ENCODE measurements at regions not wholly inside any gene's neighbourhood (a gene's known extent, or its start where the extent isn't known, plus 50 kb on each side); places are given as distances from the start of the nearest gene placed in this dataset.

- H3K4me3 ChIP-seq (ENCODE audit: low read length) = no peak overlapping the region
- DNase-seq (ENCODE audit: low read depth) = no peak
- TF ChIP-seq CTCF (conservative IDR thresholded peaks at IDR 0.05; ENCODE audit: low read length) = no peak
These were observed 51.8 kb upstream of the ANKRD34C start for GRCh38 chr15:79230766-79231165.

- no peak for TF ChIP-seq CTCF (conservative IDR thresholded peaks at IDR 0.05; ENCODE audit: low read length)
- no peak overlapping the region for H3K4me3 ChIP-seq (ENCODE audit: low read length)
- DNase-seq (ENCODE audit: low read depth) = no peak
These were observed 59.7 kb upstream of the ANKRD34C start for GRCh38 chr15:79222808-79223207.

DNA sequence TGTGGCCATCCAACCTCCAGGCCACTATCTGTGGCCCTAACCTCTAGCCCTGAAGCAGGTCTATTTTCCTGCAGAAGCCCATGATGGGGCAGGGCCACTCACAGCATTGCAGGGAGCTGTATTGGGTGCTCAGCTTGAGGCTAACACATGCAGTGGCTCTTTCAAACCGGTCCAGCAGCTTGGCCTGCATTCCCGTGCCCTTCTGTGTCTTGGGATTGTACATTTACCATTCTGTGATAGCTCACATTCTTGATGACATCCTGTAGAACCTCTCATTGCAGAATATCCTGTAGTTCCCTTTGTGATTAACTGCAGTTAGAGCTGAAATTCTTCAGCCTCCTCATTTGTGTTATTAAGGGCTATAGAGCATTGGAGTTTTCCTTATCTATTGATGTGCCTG is 60.8 kb upstream of the ANKRD34C start:
- no peak overlapping the region for H3K4me3 ChIP-seq (ENCODE audit: low read length)
- TF ChIP-seq CTCF (conservative IDR thresholded peaks at IDR 0.05; ENCODE audit: low read length) = no peak
- DNase-seq (ENCODE audit: low read depth) = no peak

DNA sequence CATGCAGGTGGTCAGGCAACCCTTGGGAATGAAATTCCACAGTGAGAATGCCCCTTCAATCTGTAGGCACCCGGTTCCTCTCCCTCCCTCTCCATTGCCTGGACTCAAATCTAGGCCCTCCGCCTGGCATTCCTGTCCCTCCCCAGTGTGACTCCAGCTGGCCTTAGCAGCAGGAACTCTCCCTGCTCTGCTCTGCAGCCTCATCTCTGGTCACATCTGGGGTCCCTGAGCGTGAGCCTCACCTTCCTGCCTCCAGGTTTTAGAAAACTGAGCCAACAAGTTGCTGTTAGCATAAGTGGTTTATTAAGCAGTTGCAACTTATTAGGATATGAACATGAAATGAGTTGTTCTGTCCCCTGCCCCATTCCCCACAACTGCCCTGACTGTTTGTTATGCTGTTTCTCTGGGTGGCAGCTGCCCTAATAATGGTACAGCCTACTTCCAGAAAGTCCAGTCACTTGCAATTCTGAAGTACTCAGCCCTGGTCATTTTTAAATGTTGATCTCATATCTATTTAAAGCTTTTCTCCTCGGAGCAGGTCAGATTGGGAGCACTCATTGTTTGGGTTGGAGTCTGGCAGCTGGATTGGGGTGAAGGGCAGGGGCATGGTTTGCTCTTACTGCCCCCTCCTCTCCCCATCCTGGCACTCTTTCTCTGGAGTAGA is 63.0 kb upstream of the ANKRD34C start:
- DNase-seq (ENCODE audit: low read depth) = no peak
- H3K4me3 ChIP-seq (ENCODE audit: low read length) = no peak overlapping the region
- no peak for TF ChIP-seq CTCF (conservative IDR thresholded peaks at IDR 0.05; ENCODE audit: low read length)

DNA sequence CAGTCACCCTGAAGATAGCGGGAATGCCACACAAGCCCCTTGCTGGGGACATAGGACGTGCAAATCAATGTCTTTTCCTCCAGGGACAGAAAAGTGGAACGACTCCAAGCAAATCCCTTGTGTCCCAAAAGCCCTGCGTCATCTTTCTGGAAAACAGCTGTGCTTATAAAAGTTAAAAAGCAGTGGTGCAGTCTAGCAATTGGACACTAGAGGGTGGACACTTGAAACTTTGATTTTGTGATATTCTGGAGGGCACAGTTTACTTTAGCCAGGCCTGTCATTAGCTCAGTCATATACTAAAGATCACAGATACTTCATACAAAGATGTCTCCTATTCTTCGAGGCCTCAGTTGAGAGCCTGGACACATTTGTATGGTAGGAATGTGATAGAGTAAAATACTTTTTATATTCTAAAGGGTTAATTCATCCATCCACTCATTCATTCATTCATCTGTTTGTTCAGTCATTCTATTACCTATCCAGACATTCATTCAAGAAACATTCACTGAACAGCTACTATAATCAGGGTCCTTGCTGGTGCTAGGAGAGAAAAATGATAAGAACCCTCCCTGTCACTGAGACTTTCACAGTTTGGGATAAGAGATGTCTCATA is 63.8 kb upstream of the ANKRD34C start:
- no peak overlapping the region for H3K4me3 ChIP-seq (ENCODE audit: low read length)
- peak; percentile 53 for TF ChIP-seq CTCF (conservative IDR thresholded peaks at IDR 0.05; ENCODE audit: low read length)
- DNase-seq (ENCODE audit: low read depth) = peak; percentile 10

DNA sequence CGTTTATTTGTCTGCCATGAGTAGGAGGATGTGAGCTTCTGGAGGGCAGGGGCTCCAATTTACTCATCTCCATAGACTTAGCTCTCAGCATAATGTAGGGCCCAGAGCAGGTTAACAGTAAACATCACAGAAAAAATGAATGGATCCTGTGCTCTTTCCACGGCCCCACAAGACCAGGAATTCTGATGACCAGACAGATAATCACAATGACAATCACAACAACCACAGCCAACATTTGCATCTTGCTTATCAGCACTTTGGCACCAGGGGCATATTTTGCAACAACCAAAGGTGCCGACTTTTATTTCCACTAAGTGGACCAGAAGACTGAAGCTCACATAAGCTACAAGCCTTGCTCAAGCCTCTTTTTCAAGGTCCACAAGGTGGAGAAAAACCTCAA is 68.9 kb upstream of the ANKRD34C start:
- H3K4me3 ChIP-seq (ENCODE audit: low read length) = no peak overlapping the region
- DNase-seq (ENCODE audit: low read depth) = no peak
- no peak for TF ChIP-seq CTCF (conservative IDR thresholded peaks at IDR 0.05; ENCODE audit: low read length)

DNA sequence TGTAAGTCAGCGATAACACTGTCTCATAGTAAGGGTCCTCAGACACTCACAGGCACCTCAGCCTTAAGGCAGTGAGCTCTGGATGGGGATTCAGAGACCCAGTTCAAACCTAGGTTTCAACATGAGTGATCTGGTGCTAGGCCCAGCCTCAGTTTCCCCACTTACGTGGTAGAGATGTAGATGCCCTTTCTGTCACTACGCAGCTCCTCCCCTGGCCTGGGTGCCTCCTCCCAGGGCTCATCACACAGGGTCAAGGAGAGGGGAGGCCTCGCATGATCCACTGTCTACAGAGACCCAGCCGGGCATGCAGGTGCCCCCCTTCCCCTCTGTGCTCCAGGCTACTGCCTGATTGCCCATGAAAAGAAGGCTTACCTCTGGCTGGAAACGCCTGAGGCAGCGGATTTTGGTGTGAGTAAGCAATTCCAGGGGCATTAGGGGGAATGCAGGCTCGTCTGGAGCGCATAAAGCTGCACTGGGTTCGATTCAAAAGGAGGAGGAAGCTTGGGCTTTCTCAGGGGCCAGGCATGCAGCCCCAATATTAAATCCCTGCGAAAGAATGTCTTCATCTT is 69.8 kb upstream of the ANKRD34C start:
- no peak for DNase-seq (ENCODE audit: low read depth)
- no peak for TF ChIP-seq CTCF (conservative IDR thresholded peaks at IDR 0.05; ENCODE audit: low read length)
- H3K4me3 ChIP-seq (ENCODE audit: low read length) = no peak overlapping the region

All from AG10803 (cell line).